ENCODE measurements at regions not wholly inside any gene's neighbourhood (a gene's known extent, or its start where the extent isn't known, plus 50 kb on each side); places are given as distances from the start of the nearest gene placed in this dataset.

DNA sequence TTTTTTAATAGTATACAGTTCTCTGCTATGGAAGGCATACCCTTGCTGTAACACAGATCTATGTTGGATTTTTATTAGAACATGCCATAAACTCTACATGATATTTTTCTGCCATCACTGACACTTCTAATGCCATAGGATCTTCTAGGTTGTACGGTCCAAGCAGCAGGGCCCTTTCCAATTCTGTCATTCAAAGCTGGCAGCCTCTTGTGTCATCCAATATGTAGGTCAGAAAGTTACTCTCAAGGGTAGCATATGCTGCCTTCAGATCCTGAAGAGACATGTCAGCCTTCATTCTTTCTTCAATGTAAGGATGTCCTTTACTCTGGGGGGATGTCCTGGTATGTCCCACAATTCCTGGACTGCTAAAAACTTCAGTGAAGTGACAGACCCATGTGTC, 629.2 kb upstream of the USP24 start:
- in situ Hi-C loops (cut with HindIII; ENCODE audit: low sequenced_read_pairs): no loop called here
- H3K4me3 ChIP-seq (ENCODE audit: low read depth, low read length): no peak overlapping the region
- TF ChIP-seq, protein P1, sequence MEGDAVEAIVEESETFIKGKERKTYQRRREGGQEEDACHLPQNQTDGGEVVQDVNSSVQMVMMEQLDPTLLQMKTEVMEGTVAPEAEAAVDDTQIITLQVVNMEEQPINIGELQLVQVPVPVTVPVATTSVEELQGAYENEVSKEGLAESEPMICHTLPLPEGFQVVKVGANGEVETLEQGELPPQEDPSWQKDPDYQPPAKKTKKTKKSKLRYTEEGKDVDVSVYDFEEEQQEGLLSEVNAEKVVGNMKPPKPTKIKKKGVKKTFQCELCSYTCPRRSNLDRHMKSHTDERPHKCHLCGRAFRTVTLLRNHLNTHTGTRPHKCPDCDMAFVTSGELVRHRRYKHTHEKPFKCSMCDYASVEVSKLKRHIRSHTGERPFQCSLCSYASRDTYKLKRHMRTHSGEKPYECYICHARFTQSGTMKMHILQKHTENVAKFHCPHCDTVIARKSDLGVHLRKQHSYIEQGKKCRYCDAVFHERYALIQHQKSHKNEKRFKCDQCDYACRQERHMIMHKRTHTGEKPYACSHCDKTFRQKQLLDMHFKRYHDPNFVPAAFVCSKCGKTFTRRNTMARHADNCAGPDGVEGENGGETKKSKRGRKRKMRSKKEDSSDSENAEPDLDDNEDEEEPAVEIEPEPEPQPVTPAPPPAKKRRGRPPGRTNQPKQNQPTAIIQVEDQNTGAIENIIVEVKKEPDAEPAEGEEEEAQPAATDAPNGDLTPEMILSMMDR (IDR thresholded peaks at IDR 0.05; ENCODE audit: low read depth, low read length, missing control alignments): no peak
- no peak for DNase-seq (ENCODE audit: low read depth)

- no peak for DNase-seq (ENCODE audit: low read depth)
- TF ChIP-seq, protein P1 (IDR thresholded peaks at IDR 0.05; ENCODE audit: low read depth, low read length, missing control alignments): no peak
- in situ Hi-C loops (cut with HindIII; ENCODE audit: low sequenced_read_pairs): no loop called here
- H3K4me3 ChIP-seq (ENCODE audit: low read depth, low read length): no peak overlapping the region
These were observed 624.5 kb upstream of the USP24 start for GRCh38 chr1:55839626-55840025.

- TF ChIP-seq, protein P1 (IDR thresholded peaks at IDR 0.05; ENCODE audit: low read depth, low read length, missing control alignments): no peak
- no peak overlapping the region for H3K4me3 ChIP-seq (ENCODE audit: low read depth, low read length)
- in situ Hi-C loops (cut with HindIII; ENCODE audit: low sequenced_read_pairs): no loop called here
- DNase-seq (ENCODE audit: low read depth): no peak
These were observed 624.1 kb upstream of the USP24 start for GRCh38 chr1:55839221-55839620.

- DNase-seq (ENCODE audit: low read depth): no peak
- TF ChIP-seq, protein P1 (IDR thresholded peaks at IDR 0.05; ENCODE audit: low read depth, low read length, missing control alignments): no peak
- no peak overlapping the region for H3K4me3 ChIP-seq (ENCODE audit: low read depth, low read length)
- in situ Hi-C loops (cut with HindIII; ENCODE audit: low sequenced_read_pairs): no loop called here
These were observed 620.9 kb upstream of the USP24 start for GRCh38 chr1:55836086-55836485.

- in situ Hi-C loops (cut with HindIII; ENCODE audit: low sequenced_read_pairs): no loop called here
- TF ChIP-seq, protein P1 (IDR thresholded peaks at IDR 0.05; ENCODE audit: low read depth, low read length, missing control alignments): no peak
- H3K4me3 ChIP-seq (ENCODE audit: low read depth, low read length): no peak overlapping the region
- DNase-seq (ENCODE audit: low read depth): peak; percentile 82
These were observed 618.4 kb upstream of the USP24 start for GRCh38 chr1:55833529-55834091.

GRCh38 chr1:55831759-55832158, 616.6 kb upstream of the USP24 start:
- TF ChIP-seq, protein P1 (IDR thresholded peaks at IDR 0.05; ENCODE audit: low read depth, low read length, missing control alignments): no peak
- no peak overlapping the region for H3K4me3 ChIP-seq (ENCODE audit: low read depth, low read length)
- no peak for DNase-seq (ENCODE audit: low read depth)
- in situ Hi-C loops (cut with HindIII; ENCODE audit: low sequenced_read_pairs): no loop called here

Data from astrocyte of the cerebellum (primary cell).